Gastroesophageal sphincter (tissue), 4 donors: ENCODE measurements at regions not wholly inside any gene's neighbourhood (a gene's known extent, or its start where the extent isn't known, plus 50 kb on each side); places are given as distances from the start of the nearest gene placed in this dataset.

Experiments used
- ATAC-seq: fragments of 150-250 bp; one replicate; pipeline ENCODE4 v1.9.1; 2016; ENCODE audit warnings: mild to moderate bottlenecking, moderate library complexity
- H3K27ac ChIP-seq, 4 donors: fragments of 200-600 bp; sonication (generic) in 3 of 4; 1 replicate in 3 of 4; 2 replicates in 1 of 4; pipeline ENCODE4 v1.5.1; 2016 to 2019
- H3K27me3 ChIP-seq: fragments of 200-600 bp; sonication (generic); one replicate; pipeline ENCODE4 v1.5.1; 2019
- H3K36me3 ChIP-seq, 2 donors: fragments of 200-600 bp; sonication (generic); one replicate each; pipeline ENCODE4 v1.5.1; 2019; ENCODE audit warnings: control low read depth in 1 of 2
- H3K4me1 ChIP-seq, 3 donors: fragments of 200-600 bp; sonication (generic); 1 replicate in 2 of 3; 2 replicates in 1 of 3; pipeline ENCODE4 v1.5.1; 2016 to 2019; ENCODE audit warnings: control low read depth in 2 of 3
- H3K4me3 ChIP-seq, 2 donors: fragments of 200-600 bp; sonication (generic); one replicate each; pipeline ENCODE4 v1.5.1; 2019; ENCODE audit warnings: mild to moderate bottlenecking in 1 of 2, moderate library complexity in 1 of 2
- H3K9me3 ChIP-seq, 3 donors: fragments of 200-600 bp; sonication (generic); one replicate each; pipeline ENCODE4 v1.5.1; 2017 to 2019; ENCODE audit warnings: control low read depth in 2 of 3
- EP300 ChIP-seq: sonication (generic); formaldehyde crosslinking; IDR thresholded peaks from one replicate; pipeline ENCODE4 v1.6.1; 2017; ENCODE audit warnings: antibody characterized with exemption, mild to moderate bottlenecking
- POLR2A ChIP-seq, 2 donors: fragments of 450-650 bp; IDR thresholded peaks; one replicate each; pipeline ENCODE4 v1.6.1; 2017; ENCODE audit warnings: antibody characterized with exemption in 2 of 2, mild to moderate bottlenecking in 2 of 2, moderate library complexity in 1 of 2
- POLR2AphosphoS5 ChIP-seq: sonication (generic); formaldehyde crosslinking; IDR thresholded peaks from one replicate; pipeline ENCODE4 v1.6.1; 2017; ENCODE audit warnings: antibody characterized with exemption
- WGBS, 2 donors: methylation state at CpG; one replicate each; pipeline ENCODE4 v1.1.5; 2018; ENCODE audit warnings: low coverage in 1 of 2; 5-methylcytosine and 5-hydroxymethylcytosine counted together
- TF ChIP-seq, protein P1 (sequence below), 4 experiments: fragments of 200-600 bp in 2 of 4; fragments of 450-650 bp in 2 of 4; sonication (generic) in 1 of 4; IDR thresholded peaks; one replicate each; pipeline ENCODE4 v1.5.1; 2017 to 2019; ENCODE audit warnings: antibody characterized with exemption in 4 of 4, mild to moderate bottlenecking in 2 of 4, moderate library complexity in 2 of 4

DNA sequence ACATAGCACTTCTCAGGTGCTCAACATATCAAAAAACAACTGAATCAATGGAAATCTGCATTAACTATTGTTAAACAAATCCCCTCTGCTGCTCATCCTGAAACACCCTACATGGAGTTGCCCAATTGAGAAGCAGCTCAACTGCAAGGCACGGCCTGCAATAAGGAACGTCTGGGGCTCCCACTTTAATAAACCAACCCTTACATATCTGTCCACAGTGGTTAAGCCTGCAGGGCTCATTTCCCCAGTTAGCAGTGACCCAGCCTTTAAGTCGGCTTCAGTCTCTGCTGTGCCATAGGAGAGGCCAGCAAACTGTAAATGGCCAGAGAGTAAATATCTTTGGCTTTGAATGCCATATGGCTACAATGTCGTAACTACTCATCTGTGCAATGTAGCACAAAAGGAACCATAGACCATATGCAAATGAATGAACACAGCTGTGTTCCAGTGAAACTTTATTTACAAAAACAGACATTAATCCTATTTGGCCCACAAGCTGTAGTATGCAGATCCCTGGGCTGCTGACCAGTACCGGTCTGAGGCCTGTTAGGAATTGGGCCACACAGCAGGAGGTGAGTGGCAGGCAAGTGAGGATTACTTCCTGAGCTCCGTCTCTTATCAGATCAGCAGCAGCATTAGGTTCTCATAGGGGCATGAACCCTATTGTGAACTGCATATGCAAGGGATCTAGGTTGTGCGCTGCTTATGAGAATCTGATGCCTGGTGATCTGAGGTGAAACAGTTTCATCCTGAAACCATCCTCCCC, 522.7 kb upstream of the CDH4 start:
- ATAC-seq, result no peak
- Histone ChIP-seq H3K27me3 (no peaks in the 10 kb centered on the region), H3K4me1 (no peaks in the 10 kb centered on the region), H3K4me3 (no peak overlapping the region), H3K27ac (no peak overlapping the region), H3K9me3 (peaks cover 0 to 18% (median 0%) of the 10 kb centered on the region in 3 donors), H3K36me3 (no peaks in the 10 kb centered on the region)
- TF ChIP-seq EP300 (no peak), POLR2AphosphoS5 (no peak), POLR2A (IDR thresholded peaks at IDR 0.05) (no peak)
- TF ChIP-seq, protein P1, sequence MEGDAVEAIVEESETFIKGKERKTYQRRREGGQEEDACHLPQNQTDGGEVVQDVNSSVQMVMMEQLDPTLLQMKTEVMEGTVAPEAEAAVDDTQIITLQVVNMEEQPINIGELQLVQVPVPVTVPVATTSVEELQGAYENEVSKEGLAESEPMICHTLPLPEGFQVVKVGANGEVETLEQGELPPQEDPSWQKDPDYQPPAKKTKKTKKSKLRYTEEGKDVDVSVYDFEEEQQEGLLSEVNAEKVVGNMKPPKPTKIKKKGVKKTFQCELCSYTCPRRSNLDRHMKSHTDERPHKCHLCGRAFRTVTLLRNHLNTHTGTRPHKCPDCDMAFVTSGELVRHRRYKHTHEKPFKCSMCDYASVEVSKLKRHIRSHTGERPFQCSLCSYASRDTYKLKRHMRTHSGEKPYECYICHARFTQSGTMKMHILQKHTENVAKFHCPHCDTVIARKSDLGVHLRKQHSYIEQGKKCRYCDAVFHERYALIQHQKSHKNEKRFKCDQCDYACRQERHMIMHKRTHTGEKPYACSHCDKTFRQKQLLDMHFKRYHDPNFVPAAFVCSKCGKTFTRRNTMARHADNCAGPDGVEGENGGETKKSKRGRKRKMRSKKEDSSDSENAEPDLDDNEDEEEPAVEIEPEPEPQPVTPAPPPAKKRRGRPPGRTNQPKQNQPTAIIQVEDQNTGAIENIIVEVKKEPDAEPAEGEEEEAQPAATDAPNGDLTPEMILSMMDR (IDR thresholded peaks at IDR 0.05), result no peak
- whole genome bisulfite sequencing, 2 donors, result 38 to 53% methylated on average over 3 to 6 of the region's 7 CpGs

DNA sequence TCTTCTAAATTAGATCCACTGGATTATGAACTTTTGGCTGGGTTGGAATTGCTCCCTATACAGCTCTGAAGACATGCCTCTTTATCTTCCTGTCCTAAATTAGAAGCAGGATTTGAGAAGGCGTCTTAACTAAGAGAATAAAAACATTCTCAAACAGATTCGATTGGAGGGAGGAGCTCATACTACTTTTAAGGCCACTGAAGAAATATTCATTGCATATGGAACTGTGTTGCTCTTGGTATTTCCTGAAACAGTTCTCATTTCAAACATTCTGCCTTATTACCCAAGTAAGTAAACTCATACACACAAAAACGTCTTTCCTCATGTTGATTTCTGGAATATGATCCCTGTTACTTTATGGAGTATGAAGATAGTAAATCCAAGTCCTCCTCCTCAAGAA, 519.7 kb upstream of the CDH4 start:
- Histone ChIP-seq H3K27ac (no peak overlapping the region), H3K4me1 (no peaks in the 10 kb centered on the region), H3K27me3 (no peaks in the 10 kb centered on the region), H3K36me3 (no peaks in the 10 kb centered on the region), H3K4me3 (no peak overlapping the region), H3K9me3 (peaks cover 0 to 8% (median 0%) of the 10 kb centered on the region in 3 donors)
- 47 to 65% methylated on average over 3 of the region's 3 CpGs for WGBS, 2 donors
- no peak for ATAC-seq
- TF ChIP-seq POLR2AphosphoS5 (no peak), EP300 (no peak), POLR2A (IDR thresholded peaks at IDR 0.05) (no peak)
- TF ChIP-seq, protein P1 (IDR thresholded peaks at IDR 0.05), result no peak

DNA sequence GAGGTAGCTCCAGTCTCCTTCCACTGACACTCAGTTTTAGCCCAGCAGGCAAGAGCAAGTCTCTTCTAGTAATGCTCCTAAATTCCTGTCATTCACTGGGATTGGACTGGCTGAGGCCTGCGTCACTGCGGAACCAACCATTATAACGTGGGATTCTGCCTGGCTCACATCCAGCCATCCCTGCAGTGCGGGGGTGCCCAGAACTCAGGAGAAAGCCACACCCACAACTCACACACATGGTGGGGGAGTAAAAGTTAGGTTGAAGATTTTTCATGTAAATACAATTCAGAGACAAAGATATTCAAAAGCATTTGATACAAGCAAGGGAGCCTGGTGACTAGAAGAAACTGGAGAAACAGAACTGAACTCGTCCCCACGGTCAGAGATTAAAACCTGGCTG, 504.0 kb upstream of the CDH4 start:
- no peak overlapping the region for H3K27ac ChIP-seq
- H3K4me3 ChIP-seq, result no peak overlapping the region
- no peaks in the 10 kb centered on the region for H3K9me3 ChIP-seq
- 29 to 80% methylated on average over 2 of the region's 6 CpGs for WGBS, 2 donors
- H3K36me3 ChIP-seq, result no peaks in the 10 kb centered on the region
- TF ChIP-seq, protein P1 (IDR thresholded peaks at IDR 0.05), result no peak
- no peak for ATAC-seq
- H3K4me1 ChIP-seq, result no peaks in the 10 kb centered on the region
- H3K27me3 ChIP-seq, result no peaks in the 10 kb centered on the region

DNA sequence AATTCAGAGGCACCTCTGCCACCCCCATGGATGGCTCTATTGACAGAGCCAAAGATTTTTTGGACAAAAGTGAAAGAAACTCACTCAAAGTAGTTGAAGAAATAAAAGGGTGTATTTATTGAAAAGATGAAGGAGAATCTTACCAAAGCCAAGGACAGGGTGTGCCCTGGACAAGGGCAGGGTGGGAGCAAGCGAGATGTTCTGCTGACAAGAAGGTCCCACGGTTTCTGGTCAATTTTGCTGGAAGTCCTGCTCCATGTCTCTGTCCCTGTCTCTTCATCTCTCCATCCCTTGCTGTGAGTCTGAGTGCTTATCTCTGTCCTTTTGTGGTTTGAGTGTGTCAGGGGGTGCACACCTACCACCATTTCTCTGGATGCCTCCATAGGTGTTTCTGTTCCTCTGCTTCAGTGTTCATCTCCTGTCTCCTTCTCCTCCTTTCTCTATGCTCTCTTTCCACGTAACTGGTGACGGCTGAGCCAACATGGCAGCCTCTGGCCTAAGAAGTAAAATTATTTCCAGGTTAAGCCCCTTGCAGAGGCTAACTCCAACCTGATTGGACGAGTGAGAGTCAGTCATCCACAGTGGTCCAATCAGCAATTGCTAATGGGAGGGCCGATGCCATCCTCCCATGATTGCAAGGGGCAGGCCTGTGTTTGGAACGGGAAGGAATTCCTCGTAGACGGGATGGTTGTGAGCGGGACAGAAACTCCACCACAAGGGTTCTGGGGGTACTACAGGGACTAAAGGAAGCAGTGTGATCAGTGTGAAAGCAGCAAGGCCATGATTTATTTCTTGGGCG, 502.1 kb upstream of the CDH4 start:
- no peak for ATAC-seq
- TF ChIP-seq, protein P1 (IDR thresholded peaks at IDR 0.05), result no peak
- TF ChIP-seq POLR2AphosphoS5 (no peak), EP300 (no peak), POLR2A (IDR thresholded peaks at IDR 0.05) (no peak)
- H3K4me3 ChIP-seq, result no peak overlapping the region
- H3K36me3 ChIP-seq, result no peaks in the 10 kb centered on the region
- H3K27me3 ChIP-seq, result no peaks in the 10 kb centered on the region
- no peaks in the 10 kb centered on the region for H3K4me1 ChIP-seq
- H3K27ac ChIP-seq, result no peak overlapping the region
- H3K9me3 ChIP-seq, result no peaks in the 10 kb centered on the region
- 84 to 91% methylated on average over 4 to 9 of the region's 11 CpGs for WGBS, 2 donors

DNA sequence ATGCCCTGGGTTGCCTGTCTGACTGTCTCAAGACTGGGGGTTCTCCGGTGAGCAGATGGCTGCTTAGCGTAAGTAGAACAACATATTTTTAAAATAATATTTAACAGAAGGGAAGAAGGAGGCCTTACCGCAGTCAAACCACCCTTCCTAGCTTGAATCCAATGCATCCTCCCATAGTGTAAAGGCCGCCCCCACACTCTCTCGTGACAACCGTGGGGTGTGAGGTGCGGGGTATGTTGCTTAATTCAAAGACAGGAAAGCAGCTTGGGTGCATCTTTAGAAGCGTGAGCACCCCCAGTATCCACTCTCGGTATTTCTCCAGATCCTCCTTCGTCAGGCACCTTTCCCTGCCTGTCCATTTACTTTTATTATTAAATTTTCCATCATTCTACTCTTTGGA, 501.2 kb upstream of the CDH4 start:
- no peaks in the 10 kb centered on the region for H3K4me1 ChIP-seq
- H3K36me3 ChIP-seq, result no peaks in the 10 kb centered on the region
- no peak overlapping the region for H3K4me3 ChIP-seq
- no peaks in the 10 kb centered on the region for H3K27me3 ChIP-seq
- no peak overlapping the region for H3K27ac ChIP-seq
- 72 to 84% methylated on average over 10 of the region's 10 CpGs for WGBS, 2 donors
- ATAC-seq, result no peak
- TF ChIP-seq POLR2A (IDR thresholded peaks at IDR 0.05) (no peak), POLR2AphosphoS5 (no peak), EP300 (no peak)
- TF ChIP-seq, protein P1 (IDR thresholded peaks at IDR 0.05), result no peak
- H3K9me3 ChIP-seq, result no peaks in the 10 kb centered on the region
